HG03108 (cell line): ENCODE measurements at regions not wholly inside any gene's neighbourhood (a gene's known extent, or its start where the extent isn't known, plus 50 kb on each side); places are given as distances from the start of the nearest gene placed in this dataset.
"Not testable (repeated sequence)": the region's sequence is repeated elsewhere in the genome, so short reads cannot be mapped to it uniquely, and the experiment has no call there.

ENCODE experiments used
- ATAC-seq: cut with Tn5 transposase; IDR thresholded peaks from one replicate; pipeline ENCODE4 v1.9.1; 2021; ENCODE audit warnings: moderate library complexity; ENCODE audit not compliant: unreplicated experiment

DNA sequence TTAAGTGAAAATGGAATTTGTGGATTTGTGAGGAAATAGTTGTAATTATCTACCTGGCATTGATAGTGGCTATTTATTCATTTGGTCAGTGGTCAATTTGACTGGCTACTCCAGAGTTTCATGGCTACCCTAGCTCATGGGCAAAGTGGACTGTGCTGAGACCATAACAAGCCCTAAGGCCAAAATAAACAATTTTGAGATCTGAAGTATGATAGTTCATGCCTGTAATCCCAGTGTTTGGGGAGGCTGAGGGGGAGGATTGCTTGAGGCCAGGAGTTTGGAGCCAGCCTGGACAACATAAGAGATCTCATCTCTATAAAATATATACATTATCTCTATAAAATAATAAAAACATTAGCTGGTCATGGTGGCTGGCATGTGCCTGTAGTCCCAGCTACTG lies 311.7 kb downstream of the HIVEP2 start:
- ATAC-seq = no peak

DNA sequence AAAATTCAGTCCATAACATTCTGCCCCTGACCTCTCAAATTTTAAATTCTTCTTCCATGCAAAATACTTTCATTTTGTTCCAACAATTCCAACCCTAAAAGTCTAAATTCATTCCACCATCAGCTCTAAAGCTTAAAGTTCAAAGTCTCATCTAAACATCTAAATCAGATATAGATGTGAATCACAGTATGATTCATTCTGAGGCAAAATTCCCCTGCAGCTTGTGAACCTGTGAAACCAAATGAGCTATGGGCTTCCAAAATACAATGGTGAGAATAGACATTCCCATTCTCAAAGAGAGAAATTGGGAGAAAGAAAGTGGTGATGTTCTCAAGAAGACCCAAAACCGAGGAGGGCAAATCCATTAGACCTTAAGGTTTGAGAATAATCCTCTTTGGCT lies 309.8 kb downstream of the HIVEP2 start:
- ATAC-seq = no peak

DNA sequence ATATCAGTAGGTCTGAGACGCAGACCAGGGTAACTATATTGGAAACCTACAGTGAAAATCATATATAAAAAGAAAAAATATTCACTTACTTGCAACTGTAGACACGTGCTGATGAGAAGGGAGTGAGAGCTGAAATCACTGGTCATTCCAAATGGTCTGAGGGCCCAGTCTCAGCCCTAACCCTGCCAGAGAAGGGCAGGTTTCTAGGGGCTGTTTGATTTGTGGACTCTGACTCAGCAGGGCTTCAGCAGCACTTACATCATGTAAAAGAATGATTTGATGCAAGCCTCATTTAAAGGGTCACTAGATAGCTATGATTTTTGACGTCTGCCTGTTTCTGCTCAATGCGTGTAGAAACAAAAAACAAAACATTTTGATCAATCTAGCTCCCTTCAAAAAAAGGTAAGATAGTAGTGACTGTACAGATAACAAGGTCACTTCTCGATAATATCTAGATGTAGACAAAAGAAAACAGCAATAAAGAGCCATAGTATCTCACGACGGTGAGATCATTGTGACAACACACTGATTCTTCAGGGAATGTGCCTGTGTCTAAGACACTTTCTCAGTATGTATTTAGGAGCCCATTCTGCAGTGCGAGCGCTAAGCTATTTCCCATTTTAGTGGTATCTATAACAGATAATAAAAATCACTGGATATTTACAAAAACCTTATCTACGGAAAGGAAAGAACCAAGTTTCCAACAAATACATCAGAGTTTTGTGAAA lies 307.2 kb downstream of the HIVEP2 start:
- ATAC-seq = no peak

DNA sequence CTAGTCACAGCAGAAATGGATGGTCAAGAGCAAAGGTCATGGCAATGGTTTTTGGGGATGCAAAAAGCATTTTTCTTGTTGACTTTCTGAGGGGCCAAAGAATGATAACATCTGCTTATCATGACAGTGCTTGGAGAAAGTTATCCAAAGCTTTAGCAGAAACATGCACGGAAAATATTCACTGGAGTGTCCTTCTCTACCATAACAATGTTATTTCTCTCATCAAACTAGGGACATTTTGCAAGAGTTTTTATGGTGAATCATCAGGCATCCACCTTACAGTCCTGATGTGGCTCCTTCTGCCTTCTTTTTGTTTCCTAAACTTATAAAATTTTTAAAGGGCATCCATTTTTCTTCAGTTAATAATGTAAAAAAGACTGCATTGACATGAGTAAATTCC lies 302.3 kb downstream of the HIVEP2 start:
- no peak for ATAC-seq

DNA sequence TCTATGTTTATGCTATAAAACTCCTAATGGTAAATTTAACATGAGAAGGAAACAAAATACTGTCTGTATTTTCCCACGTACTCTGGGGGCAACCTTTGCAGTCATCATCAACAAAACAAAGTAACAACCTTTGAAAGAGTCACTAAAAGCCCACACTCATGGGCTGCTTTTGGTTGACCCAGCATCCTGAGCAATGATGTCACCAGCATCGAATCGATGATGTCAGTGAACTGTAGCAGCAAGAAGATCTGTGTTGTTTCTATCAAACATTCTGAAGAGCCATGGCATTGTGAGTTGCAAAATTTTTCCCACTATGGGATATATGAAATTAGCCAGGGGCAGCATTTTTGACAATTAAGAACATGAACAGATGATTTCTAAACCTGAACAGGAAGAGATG lies 300.1 kb downstream of the HIVEP2 start:
- ATAC-seq = no peak

DNA sequence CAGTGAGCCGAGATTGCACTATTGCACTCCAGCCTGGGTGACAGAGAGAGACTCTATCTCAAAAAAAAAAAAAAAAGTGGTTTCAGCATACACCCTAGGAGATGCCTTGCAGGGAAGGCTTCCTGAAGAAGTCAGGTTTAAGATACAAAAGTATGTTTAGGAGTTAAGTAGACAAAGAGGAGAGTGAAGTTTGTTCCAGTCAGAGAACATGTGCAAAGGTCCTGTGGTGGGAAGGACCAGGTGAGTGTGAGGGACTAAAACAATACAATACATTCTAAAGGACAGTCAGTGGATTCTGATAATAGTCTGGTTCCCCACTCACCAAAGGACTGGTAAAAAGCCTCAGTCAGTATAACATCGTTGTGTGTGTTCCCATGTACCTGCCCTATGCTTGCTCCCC lies 299.3 kb downstream of the HIVEP2 start:
- ATAC-seq = no peak

DNA sequence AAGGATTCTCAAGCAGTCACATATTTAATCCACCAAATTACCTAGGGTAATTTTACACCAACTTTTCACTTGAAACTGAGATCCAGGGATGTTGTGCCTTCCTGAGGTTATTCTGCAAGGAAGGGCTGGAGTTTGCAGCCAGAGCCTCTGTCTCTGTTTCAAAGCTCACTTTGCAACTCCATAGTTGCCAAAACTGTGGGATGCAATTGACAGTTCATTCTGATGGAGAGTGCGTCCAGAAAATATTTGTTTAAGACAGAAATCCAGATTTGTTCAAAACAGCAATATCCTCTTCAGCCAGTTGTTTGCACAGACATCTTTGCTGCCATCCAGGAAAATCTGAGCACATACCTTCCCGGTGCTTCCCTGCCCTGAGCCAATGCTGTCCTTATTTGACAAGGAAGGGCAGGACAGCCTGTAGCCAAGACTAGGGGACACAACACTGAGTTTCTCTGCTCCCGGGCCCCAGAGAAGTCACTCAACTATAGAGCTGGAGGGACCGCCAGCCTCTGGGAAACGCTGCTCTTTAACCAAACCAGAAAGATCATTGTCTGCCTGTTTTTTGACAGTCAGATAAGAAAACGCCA lies 297.4 kb downstream of the HIVEP2 start:
- ATAC-seq = no peak

DNA sequence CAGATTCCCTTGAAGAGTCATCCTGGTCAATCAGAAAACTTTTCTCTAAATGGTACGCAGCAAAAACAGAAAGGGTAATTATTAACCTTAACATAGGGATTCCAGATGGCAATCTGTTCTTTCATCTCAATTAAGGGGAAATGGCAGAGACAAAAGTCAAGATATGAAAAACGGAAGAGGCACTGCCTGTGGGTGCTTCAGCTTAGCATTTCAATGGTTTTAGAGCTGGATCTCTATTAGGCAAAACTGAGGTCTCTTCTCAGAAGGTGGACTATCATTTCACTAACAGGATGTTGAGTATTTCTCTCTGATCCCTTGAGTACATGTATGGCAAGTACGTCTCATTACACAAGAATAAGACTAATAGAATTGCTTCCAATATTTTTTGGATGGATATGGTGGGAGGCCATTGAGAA lies 296.9 kb downstream of the HIVEP2 start:
- ATAC-seq = no peak

DNA sequence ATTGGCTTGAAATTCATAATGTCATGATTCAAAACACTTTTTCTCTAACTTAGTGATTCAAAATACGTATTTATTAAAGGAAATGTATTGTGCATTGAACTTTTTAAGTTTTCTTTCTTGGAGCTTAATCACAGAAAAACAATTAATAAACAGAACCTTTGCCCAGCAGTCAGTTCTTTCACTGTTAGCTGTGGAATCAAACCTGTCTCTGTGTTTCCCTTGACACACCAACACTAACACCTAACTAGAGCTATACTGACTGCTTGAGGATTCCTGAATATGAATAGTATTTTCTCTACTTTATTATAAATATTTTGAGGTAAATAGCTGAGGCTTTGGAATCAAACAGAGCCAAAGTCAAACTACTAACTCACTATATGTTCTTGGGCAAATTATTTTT lies 296.4 kb downstream of the HIVEP2 start:
- ATAC-seq = no peak

DNA sequence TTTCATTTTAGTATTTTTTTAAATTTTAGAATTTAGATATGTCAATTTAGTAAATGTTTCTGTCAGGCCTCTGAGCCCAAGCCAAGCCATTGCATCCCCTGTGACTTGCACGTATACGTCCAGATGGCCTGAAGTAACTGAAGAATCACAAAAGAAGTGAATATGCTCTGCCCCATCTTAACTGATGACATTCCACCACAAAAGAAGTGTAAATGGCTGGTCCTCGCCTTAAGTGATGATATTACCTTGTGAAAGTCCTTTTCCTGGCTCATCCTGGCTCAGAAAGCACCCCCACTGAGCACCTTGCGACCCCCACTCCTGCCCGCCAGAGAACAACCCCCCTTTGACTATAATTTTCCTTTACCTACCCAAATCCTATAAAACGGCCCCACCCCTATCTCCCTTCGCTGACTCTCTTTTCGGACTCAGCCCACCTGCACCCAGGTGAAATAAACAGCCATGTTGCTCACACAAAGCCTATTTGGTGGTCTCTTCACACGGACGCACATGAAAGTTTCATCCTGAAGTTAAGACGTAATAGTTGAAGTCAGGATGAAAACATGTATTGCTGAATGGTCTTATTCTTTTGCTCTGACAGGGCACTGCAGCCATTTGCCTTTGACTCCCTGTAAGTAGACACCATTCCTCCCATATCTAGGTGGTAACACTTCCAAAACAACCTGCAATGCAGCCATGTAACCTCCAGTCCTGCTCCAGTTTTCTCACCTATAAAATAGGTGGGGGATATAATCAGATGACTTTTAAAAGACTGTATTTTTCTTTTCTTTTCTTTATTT lies 295.3 kb downstream of the HIVEP2 start:
- ATAC-seq = not testable (repeated sequence)

DNA sequence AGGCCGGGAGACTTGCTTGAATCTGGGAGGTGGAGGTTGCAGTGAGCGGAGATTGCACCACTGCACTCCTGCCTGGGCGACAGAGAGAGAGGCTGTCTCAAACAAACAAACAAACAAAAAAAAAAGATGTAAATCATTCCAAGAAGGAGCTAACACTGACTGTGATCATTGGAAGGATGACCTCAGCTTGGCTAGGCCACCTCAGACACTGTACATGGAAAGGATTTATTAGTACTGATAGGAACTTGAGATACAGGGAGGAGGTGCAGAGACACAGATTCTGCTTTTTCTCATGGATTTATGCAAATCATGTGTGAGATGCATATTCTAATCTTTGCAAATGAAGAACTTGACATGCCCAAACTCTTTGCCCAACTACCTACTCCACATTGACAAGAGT lies 293.6 kb downstream of the HIVEP2 start:
- no peak for ATAC-seq

DNA sequence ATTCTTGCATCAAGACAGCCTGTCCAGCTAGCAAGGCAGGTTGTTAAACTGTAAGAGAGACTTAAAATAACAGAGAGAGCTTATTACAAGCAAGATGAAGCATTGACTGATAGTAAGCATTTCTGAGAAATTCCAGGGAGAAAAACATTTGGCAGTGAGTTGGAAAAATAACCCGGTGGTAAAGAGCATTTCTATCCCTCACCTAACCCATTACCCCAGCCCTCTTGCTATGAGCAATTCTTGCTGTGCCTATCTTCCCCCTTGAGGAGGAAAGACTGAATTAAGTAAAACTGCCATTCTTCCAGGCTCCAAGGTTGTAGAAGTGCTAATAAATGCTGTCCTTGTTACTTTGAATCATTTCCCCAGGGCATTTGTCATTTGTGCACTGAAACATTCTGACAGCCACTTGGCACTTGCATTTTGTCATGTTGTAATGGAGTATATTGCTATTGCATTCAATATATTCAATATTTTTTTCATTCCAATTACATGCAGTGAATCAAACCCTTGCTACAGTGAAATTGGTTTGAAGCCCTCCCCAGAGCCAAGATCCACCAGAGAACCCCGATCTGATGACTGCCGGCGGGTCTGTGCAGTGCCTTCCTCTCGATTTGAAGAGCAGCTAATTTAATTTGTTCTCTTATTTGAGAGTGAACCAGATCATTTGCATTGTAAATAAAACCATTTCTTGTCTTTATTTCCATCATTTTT lies 291.1 kb downstream of the HIVEP2 start:
- no peak for ATAC-seq

DNA sequence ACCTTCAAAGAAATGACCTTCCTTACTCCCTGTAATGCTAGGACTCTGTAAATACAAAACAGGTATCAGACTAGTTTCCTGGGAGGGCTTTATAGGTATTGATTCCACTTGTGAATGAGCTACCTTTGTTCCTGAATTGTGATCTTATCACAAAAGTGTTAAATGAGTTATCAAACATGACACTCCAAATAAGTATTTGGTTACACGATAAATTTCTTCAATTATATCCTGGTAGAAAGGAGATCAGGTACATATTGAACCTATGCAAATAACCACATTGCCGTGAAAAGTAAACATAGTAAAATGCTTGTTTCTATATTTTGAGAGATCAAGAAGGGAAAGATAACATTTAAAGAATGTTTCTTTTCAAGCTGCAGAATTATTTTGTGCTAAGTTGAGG lies 285.3 kb downstream of the HIVEP2 start:
- no peak for ATAC-seq

DNA sequence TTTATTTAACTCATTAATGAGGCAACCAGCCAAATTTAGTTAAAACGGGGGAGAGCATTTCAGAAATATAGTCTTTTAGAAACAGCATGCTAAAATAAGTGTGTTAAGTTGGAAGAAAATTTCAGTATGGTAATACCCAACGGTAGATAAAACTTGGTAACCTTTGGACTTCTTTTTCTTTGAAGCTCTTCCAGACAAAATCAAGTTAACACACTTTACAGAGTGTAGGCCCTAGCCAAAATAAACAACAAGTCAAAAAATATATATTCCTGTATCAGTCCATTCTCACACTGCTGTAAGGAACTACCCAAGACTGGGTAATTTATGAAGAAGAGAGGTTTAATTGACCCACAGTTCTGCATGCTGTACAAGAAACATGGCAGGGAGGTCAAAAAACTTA lies 279.6 kb downstream of the HIVEP2 start:
- no peak for ATAC-seq

DNA sequence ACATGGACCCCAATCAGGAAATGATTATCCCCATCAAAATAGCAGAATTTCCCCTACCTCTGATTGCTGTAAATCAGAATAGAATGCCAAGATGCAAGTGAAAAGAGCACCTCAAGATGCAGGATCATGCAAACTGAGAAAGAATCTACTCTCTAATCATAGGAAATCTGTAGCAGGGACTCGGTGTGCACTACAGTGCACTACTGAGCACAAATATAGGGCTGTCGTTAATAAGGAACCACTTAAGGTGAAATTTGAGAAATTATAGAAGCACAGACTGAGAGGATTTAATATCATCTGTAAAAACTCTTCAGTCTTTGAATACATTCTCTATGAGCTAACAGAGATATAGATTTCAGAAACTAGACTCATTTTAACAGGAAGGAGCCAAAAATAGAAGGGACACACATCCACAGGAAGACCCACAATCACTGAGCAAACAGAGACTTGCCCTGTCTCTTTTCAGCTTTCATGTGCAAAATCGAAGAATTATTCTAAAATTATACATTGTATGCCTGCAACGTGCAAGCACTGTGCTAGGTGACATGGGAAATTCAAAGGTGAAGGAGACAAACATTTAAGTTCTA lies 278.3 kb downstream of the HIVEP2 start:
- ATAC-seq = no peak

DNA sequence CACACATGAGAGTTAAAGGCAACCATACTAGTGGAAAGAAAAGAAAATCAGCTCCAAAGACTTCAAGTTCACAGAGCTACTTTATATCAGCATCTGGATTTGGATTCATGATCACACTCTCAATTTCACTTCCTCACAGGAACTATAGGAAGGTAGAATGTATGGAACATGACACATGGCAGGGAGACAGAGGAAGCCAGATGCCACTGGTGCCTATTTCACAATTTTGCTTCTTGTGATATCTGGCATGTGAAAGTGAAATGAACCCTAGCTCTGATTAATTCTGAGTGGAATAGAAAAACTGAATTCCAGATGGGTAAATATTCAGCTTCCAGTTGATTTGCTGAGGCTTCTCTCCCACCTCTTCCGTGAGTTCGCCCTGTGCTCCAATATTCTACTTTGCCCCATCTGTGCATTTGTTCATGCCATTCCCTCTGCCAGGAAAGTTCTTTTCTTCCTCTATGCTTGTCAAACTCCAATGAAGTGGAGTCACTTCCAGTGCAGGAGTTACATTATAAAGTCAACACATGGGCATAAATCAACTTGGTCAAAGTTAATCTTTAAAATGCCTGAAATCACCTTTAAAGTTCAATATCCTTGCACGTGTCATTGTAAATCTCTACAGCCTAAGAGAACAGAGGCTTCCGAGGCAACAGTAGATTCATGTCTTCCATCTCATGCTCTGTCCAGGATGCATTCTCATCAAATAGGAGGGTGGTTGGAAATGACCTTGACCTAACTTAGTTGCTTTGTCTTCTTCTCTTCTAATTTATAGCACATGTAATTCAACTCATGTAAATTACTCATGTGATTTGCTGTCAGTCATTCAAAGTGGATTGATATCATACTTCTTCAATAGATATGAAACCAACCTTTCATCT lies 275.3 kb downstream of the HIVEP2 start:
- no peak for ATAC-seq

DNA sequence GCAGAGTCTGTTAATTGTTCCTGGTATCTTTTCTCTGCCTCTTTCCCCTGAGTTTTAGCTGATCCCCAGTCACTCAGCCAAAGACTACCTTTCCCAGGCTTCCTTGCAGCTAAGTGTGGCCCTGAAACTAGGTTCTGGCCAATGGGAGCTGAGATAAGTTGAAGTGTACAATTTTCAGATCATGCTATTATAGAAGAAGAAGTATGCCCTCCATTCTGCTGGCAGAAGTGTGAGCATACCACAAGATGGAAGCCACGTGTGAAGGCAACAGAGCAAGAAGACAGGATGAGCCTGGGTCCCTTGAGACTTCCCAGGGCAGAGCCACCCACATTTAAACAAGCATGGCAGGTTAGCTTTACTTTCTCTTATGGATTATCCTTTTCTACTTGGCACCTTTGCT lies 273.2 kb downstream of the HIVEP2 start:
- peak; percentile 84 for ATAC-seq

DNA sequence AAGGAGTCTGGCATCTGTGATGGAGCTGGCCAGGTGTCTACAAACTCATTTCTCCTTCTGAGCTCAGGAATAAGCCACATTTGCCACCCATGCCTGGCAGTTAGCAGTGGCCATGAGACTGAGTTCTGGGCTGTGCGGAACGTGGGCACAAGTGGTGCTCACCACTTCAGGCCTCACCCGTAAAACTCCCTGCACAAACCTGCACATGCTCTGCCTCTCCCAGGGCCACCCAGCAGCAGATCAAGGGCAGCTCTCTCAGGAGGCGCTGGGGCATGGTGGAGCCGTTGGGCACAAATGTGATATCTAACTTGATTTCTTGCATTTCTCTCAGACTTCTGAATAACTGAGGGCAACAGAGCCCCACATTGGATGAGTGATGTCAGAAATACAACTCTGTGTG lies 269.5 kb downstream of the HIVEP2 start:
- ATAC-seq = no peak

DNA sequence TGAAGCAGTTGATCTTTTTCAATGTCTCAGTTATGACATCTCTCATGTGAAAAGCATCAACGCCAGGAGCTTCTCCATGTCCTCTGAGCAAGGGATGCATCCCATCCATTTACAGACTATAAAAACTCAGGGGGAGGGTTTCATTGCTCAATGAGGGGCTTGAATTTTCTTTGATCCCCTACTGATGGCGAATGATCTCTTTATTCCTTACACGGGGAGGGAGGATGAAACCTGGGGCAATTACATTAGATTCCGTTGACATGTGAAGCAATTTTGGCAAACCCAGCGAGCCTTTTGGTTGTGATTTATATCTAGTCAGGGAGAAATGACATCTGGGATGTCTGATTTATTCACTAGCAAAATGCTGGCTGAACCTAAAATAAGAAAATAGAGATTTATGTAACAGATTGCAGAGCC lies 268.9 kb downstream of the HIVEP2 start:
- ATAC-seq = no peak

DNA sequence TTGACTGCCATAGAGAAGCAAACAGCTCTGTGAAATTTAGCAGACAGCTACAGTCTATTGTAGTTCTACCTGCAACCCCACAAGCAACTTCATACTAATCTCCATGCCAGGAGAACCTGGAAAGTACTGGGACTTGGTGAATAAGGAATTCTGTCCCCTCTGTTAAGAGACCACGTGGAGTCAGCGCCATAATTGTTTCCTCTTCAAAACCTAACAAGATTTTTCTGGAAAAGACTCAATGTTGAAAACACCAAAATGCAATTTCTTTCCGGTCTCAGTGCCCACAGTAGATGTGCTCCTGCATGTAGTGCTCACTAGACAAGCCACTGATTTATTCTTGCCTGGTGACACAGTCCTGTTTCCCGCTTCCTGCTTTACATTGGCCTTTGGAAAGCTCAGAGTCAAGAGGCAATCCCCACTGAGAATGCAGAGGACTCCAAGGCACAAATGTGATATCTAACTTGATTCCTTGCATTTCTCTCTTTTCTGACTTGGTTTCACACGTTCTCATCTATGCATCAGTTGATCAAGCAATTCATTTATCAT lies 268.3 kb downstream of the HIVEP2 start:
- no peak for ATAC-seq
